Fibroblast of the aortic adventitia (primary cell): ENCODE measurements at regions not wholly inside any gene's neighbourhood (a gene's known extent, or its start where the extent isn't known, plus 50 kb on each side); places are given as distances from the start of the nearest gene placed in this dataset.

Experiments used
- DNase-seq: peaks from one replicate; pipeline ENCODE4 v3.0.0-alpha.2; 2010; ENCODE audit warnings: low read depth
- H3K4me3 ChIP-seq: 2 replicates; pipeline ENCODE4 v1.5.1; 2011; ENCODE audit warnings: low read depth, mild to moderate bottlenecking, control low read depth, low read length, moderate library complexity
- TF ChIP-seq, protein P1 (sequence below): IDR thresholded peaks from 2 replicates; pipeline ENCODE4 v1.5.1; 2011; ENCODE audit warnings: mild to moderate bottlenecking, low read length, control low read depth, inconsistent platforms; ENCODE audit not compliant: insufficient read depth

DNA sequence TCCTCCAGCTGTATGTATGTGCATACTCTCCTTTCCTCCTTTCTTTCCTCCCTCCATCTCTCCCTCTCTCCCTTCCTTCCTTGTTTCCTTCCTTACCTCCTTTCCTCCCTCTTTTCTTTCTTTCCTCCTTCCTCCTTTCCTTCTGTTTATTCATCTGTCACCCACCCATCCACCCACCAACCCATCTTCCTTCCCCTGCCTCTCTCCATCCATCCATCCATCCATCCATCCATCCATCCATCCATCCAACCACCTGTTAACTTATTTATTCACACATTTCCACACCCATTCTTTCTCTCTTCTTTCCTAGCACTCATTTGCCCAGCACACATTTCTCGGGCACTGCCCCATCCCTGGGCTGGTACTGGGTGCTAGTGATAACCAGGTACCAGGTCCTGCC is 443.9 kb downstream of the MIAT start:
- no peak overlapping the region for H3K4me3 ChIP-seq
- TF ChIP-seq, protein P1, sequence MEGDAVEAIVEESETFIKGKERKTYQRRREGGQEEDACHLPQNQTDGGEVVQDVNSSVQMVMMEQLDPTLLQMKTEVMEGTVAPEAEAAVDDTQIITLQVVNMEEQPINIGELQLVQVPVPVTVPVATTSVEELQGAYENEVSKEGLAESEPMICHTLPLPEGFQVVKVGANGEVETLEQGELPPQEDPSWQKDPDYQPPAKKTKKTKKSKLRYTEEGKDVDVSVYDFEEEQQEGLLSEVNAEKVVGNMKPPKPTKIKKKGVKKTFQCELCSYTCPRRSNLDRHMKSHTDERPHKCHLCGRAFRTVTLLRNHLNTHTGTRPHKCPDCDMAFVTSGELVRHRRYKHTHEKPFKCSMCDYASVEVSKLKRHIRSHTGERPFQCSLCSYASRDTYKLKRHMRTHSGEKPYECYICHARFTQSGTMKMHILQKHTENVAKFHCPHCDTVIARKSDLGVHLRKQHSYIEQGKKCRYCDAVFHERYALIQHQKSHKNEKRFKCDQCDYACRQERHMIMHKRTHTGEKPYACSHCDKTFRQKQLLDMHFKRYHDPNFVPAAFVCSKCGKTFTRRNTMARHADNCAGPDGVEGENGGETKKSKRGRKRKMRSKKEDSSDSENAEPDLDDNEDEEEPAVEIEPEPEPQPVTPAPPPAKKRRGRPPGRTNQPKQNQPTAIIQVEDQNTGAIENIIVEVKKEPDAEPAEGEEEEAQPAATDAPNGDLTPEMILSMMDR: no peak
- no peak for DNase-seq

DNA sequence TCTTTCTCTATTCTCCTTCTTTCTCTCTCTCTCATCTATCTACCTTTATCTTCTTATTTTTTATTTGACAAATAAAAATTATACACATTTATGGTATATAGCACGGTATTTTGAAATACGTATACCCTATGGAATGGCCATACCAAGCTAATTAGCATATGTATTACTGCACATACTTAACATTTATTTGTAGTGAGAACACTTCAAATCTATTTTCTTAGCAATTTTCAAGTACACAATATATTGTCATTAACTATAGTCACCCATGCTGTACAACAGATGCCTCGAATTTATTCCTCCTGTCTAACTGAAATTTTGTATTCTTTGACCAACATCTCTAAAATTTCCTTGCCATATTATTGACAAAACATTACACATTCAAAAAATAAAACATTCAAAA is 447.1 kb downstream of the MIAT start:
- TF ChIP-seq, protein P1: no peak
- DNase-seq: no peak
- no peak overlapping the region for H3K4me3 ChIP-seq

DNA sequence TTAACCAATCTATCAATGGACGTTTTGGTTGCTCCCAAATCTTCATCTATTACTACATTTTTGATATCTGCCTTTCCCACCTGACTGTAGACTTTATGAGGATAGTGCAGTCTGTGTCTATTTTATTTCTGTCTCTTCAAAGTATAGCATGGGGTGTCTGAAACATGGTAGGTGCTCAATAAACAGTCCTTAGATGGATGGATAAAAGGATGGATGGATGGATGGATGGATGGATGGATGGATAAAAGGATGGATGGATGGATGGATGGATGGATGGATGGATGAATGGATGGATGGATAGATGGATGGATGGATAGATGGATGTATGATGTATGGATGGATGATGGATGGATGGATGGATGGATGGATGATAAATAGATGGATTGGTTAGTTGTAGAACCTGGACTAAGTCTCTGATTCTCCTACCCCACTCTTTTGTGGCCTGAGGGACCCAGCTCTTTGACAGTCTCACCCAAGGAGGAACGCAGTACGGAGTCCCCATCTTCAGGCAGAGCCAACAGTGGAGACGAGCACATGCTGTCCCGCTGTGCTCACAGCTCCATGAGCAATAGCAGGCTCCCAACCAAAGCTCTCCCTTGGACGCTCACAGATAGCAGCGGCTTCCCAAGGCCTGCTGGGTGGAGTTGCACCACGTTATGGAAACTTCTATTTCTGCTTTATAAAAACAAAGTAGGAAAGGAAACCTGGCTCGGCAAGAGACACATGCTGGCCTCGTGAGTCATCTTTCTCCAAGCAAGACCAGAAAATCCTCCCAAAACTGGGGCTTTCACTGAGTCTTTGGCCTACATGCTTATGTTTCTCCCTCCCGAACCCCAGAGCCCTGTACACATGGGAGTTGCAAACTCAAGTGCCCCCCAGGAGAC is 448.0 kb downstream of the MIAT start:
- no peak overlapping the region for H3K4me3 ChIP-seq
- DNase-seq: peak; percentile 96
- TF ChIP-seq, protein P1: no peak

DNA sequence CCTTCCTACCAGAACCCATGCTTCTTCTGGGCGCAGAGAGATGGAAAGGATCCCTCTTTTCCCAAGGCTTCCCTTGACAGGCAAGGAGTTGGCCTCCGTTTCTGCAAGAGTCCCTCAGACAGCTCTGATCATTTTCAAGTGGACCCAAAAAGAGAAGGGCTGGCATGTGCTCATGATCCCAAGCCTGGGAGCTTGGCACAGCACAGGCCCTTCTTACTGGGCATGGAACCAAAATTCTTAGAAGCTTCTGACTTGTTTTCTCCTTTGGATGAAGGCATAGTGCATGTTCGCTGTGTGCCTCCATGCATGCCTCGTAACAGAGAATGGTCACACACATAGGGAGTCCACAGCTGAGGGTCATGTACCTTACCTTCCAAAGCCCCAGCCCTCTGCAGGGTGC is 449.6 kb downstream of the MIAT start:
- no peak for DNase-seq

DNA sequence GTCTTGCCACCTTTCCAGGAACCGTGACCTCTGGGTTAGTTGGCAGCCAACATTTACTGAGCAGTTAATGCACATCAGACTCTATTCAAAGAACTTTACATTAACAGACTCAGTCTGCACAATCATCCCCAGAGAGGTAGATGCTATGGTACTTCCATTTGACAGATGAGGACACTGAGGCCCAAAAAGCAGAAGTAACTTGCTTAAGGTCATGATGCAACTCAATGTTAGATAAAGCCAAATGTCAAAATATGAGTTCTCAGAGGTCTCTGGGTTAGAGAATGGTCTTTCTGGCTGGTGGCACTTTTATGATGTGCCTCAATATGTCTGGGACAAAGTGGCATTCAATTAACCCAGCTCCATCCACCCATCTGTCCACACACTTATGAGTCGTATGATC is 450.0 kb downstream of the MIAT start:
- DNase-seq: no peak
- no peak overlapping the region for H3K4me3 ChIP-seq
- TF ChIP-seq, protein P1: no peak

More for the DNA sequence above, 449.6 kb downstream of the MIAT start:
- TF ChIP-seq, protein P1: no peak
- H3K4me3 ChIP-seq: no peak overlapping the region

DNA sequence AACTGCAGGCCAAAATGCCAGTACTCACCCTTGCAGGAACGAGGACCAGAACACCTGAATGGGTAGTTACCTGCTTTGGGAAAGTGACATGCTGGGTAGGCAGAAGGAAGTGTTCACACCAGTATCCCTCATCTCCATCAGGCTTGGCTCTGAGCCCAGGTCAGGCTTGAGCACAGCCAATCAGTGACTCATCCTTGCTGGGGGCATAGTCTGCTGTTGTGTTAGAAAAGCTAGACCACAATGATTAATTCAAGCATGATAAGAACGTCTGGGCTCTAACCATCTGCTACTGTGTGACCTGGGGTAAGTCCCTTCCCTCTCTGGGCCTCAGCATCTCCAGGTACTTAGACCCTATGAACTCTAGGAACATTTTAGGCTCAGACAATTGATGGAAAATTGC is 450.4 kb downstream of the MIAT start:
- H3K4me3 ChIP-seq: no peak overlapping the region
- peak; percentile 95 for DNase-seq
- TF ChIP-seq, protein P1: no peak
